ENCODE measurements at regions not wholly inside any gene's neighbourhood (a gene's known extent, or its start where the extent isn't known, plus 50 kb on each side); places are given as distances from the start of the nearest gene placed in this dataset.

GRCh38 chr10:16361086-16361485, 75.7 kb upstream of the PTER start:
- DNase-seq: no peak
- no peaks in the 10 kb centered on the region; the same call in 1 of the 2 replicates for H3K9me3 ChIP-seq
- no peaks in the 10 kb centered on the region for H3K27me3 ChIP-seq
- H3K36me3 ChIP-seq: no peaks in the 10 kb centered on the region
- no peak overlapping the region for H3K4me3 ChIP-seq

GRCh38 chr10:16363741-16364140, 73.1 kb upstream of the PTER start:
- H3K36me3 ChIP-seq: no peaks in the 10 kb centered on the region
- H3K4me3 ChIP-seq: no peak overlapping the region
- no peaks in the 10 kb centered on the region for H3K27me3 ChIP-seq
- H3K9me3 ChIP-seq: no peaks in the 10 kb centered on the region; the same call in 1 of the 2 replicates
- DNase-seq: no peak

DNA sequence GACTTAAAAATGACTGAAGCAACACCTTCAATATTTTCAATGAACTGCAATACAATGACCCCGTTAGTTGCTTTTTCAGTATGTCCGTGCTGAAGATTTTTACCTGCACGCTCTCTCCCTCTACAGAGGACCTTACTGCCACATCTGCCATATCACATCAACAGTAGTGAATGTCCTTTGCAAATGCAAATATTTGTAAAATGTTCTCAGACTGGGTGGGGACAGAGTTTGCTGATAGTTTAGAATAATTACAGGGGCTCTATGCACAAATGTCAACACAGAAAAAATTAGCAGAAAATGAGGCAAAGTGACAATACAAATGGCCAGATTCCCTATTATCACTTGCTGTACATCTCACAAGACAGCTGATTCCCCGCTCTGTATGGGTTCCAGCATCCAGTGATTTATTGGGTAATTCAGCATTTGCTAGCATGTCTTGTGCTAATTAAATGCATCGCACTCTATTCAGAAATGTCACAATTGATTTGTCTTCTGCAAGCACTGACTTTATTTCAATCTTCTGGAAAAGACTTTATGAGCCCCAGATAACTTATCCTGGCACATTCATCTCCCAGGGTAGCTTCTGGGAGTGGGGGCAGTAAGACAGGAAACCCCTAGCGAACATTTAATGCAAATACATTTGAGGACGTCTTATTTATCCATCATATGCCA, 69.1 kb upstream of the PTER start:
- Histone ChIP-seq H3K36me3 (no peaks in the 10 kb centered on the region), H3K4me3 (no peak overlapping the region), H3K9me3 (no peaks in the 10 kb centered on the region), H3K27me3 (no peaks in the 10 kb centered on the region)
- DNase-seq: no peak

GRCh38 chr10:16381083-16381482, 55.7 kb upstream of the PTER start:
- no peak for DNase-seq
- peaks cover 5% of the 10 kb centered on the region; the same call in 1 of the 2 replicates for H3K27me3 ChIP-seq
- H3K9me3 ChIP-seq: no peaks in the 10 kb centered on the region
- no peak overlapping the region for H3K4me3 ChIP-seq
- H3K36me3 ChIP-seq: no peaks in the 10 kb centered on the region

DNA sequence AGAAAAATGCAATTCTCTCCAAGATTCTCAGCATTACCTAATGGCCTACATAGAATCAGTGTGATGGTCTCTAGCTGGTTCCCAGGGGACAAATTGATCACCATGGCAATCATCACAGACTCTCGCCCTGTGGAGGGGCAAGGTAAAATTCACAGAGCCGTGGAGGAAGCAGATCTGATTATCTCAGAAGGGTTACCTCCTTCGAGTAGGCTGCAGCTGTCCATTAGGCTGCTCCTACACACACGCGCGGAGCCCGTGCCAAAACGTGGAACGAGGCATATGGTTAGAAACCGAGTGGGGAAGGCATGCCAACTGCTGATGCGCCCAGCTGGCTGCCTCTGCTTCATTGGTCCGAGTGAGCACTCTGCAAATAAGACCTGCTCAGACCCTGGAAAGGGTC, 52.8 kb upstream of the PTER start:
- H3K9me3 ChIP-seq: no peaks in the 10 kb centered on the region
- no peak overlapping the region for H3K4me3 ChIP-seq
- H3K27me3 ChIP-seq: peaks cover 5% of the 10 kb centered on the region; the same call in 1 of the 2 replicates
- DNase-seq: peak; percentile 26
- no peaks in the 10 kb centered on the region for H3K36me3 ChIP-seq

DNA sequence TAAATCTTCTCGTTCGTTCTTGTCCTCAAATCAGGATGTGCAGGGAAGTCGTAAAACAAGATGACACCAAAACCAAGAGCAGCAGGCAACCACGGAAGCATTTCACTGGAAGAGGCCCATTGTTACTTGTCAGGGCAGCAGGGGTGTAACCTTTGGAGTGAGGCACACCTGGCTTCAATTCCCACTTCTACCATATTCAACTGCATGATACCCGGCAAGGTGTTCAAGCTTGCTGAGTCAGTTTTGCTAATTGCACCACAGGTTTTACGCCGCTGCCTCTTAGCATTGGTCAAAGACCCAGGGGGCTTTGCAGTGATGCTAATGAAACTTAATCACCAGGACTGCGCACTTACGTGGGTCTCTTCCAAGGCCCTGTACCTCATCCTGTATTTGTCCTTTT, 50.0 kb upstream of the PTER start:
- DNase-seq: no peak
- Histone ChIP-seq H3K9me3 (no peaks in the 10 kb centered on the region), H3K27me3 (peaks cover 5% of the 10 kb centered on the region; the same call in 1 of the 2 replicates), H3K36me3 (no peaks in the 10 kb centered on the region), H3K4me3 (no peak overlapping the region)

All from MG63 (cell line).